ENCODE measurements at regions not wholly inside any gene's neighbourhood (a gene's known extent, or its start where the extent isn't known, plus 50 kb on each side); places are given as distances from the start of the nearest gene placed in this dataset.

GRCh38 chr6:99219788-99220187, 129.7 kb downstream of the FAXC start:
- H3K27ac ChIP-seq = no peak overlapping the region
- H3K9ac ChIP-seq = no peak overlapping the region
- no peaks in the 10 kb centered on the region for H3K79me2 ChIP-seq (ENCODE audit: insufficient read depth, low read depth)
- H3K27me3 ChIP-seq (ENCODE audit: insufficient read depth, low read depth) = no peaks in the 10 kb centered on the region
- no peaks in the 10 kb centered on the region for H4K20me1 ChIP-seq (ENCODE audit: insufficient read depth)
- TF ChIP-seq CTCF (conservative IDR thresholded peaks at IDR 0.05; ENCODE audit: low read depth, low read length) = no peak
- H3K36me3 ChIP-seq (ENCODE audit: insufficient read depth) = no peaks in the 10 kb centered on the region; the same call in 1 of the 2 replicates
- no peak overlapping the region for H3K4me2 ChIP-seq
- H2AFZ ChIP-seq (ENCODE audit: low read depth) = no peak overlapping the region
- H3K4me3 ChIP-seq (IDR thresholded peaks at IDR 0.05; ENCODE audit: insufficient read depth, low read depth, low read length) = no peak overlapping the region
- no peaks in the 10 kb centered on the region for H3K4me1 ChIP-seq (ENCODE audit: low read depth, poor library complexity, severe bottlenecking)

- Histone ChIP-seq H4K20me1 (ENCODE audit: insufficient read depth) (no peaks in the 10 kb centered on the region), H3K4me3 (IDR thresholded peaks at IDR 0.05; ENCODE audit: insufficient read depth, low read depth, low read length) (no peak overlapping the region), H3K4me1 (ENCODE audit: low read depth, poor library complexity, severe bottlenecking) (no peaks in the 10 kb centered on the region), H2AFZ (ENCODE audit: low read depth) (no peak overlapping the region), H3K36me3 (ENCODE audit: insufficient read depth) (no peaks in the 10 kb centered on the region; the same call in 1 of the 2 replicates), H3K9ac (no peak overlapping the region), H3K27me3 (ENCODE audit: insufficient read depth, low read depth) (no peaks in the 10 kb centered on the region), H3K27ac (no peak overlapping the region), H3K4me2 (no peak overlapping the region), H3K79me2 (ENCODE audit: insufficient read depth, low read depth) (no peaks in the 10 kb centered on the region)
- TF ChIP-seq CTCF (conservative IDR thresholded peaks at IDR 0.05; ENCODE audit: low read depth, low read length) = no peak
Measured at GRCh38 chr6:99216959-99217358, 132.5 kb downstream of the FAXC start.

GRCh38 chr6:99195986-99196655, 153.4 kb downstream of the FAXC start:
- Histone ChIP-seq H3K4me2 (no peak overlapping the region), H3K9ac (no peak overlapping the region), H3K27ac (no peak overlapping the region), H3K27me3 (ENCODE audit: insufficient read depth, low read depth) (no peaks in the 10 kb centered on the region), H3K4me1 (ENCODE audit: low read depth, poor library complexity, severe bottlenecking) (peaks cover under 1% of the 10 kb centered on the region), H4K20me1 (ENCODE audit: insufficient read depth) (no peaks in the 10 kb centered on the region), H3K4me3 (IDR thresholded peaks at IDR 0.05; ENCODE audit: insufficient read depth, low read depth, low read length) (no peak overlapping the region), H3K36me3 (ENCODE audit: insufficient read depth) (no peaks in the 10 kb centered on the region), H3K79me2 (ENCODE audit: insufficient read depth, low read depth) (no peaks in the 10 kb centered on the region), H2AFZ (ENCODE audit: low read depth) (no peak overlapping the region)
- TF ChIP-seq CTCF (conservative IDR thresholded peaks at IDR 0.05; ENCODE audit: low read depth, low read length) = no peak

GRCh38 chr6:99192561-99192960, 156.9 kb downstream of the FAXC start:
- Histone ChIP-seq H3K36me3 (ENCODE audit: insufficient read depth) (no peaks in the 10 kb centered on the region), H3K27ac (no peak overlapping the region), H3K4me1 (ENCODE audit: low read depth, poor library complexity, severe bottlenecking) (peaks cover 19% of the 10 kb centered on the region), H4K20me1 (ENCODE audit: insufficient read depth) (no peaks in the 10 kb centered on the region), H3K4me3 (IDR thresholded peaks at IDR 0.05; ENCODE audit: insufficient read depth, low read depth, low read length) (no peak overlapping the region), H3K79me2 (ENCODE audit: insufficient read depth, low read depth) (no peaks in the 10 kb centered on the region), H2AFZ (ENCODE audit: low read depth) (no peak overlapping the region), H3K27me3 (ENCODE audit: insufficient read depth, low read depth) (no peaks in the 10 kb centered on the region), H3K9ac (no peak overlapping the region), H3K4me2 (no peak overlapping the region)
- no peak for TF ChIP-seq CTCF (conservative IDR thresholded peaks at IDR 0.05; ENCODE audit: low read depth, low read length)

Measured in KMS-11 (cell line).